ENCODE measurements at regions not wholly inside any gene's neighbourhood (a gene's known extent, or its start where the extent isn't known, plus 50 kb on each side); places are given as distances from the start of the nearest gene placed in this dataset.
A peak's percentile ranks its signal among the peaks of the same experiment; 100 is the strongest.

DNA sequence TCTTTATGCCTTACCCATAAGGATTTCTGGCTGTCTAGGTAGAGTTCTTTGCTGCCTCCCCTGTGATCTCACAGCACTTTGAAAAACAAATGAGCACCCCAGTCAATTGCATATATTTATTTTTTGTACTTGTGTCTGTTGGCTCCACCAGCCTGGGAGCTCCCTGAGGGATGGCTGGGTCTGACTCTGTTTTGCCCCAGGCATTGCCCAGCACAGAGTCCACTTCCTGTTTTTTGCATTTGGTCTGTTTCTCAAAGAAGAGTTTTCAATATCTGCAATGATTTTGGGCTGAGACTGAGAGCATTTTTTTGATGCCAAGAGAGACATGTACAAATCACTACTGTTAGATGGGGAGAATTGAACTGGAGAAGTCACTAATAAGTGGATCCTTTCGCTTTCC is 125.0 kb downstream of the FOXD2 start:
- Mint-ChIP-seq H3K9me3 (no peaks in the 10 kb centered on the region), H3K27me3 (ENCODE audit: low read depth) (peaks cover 40% of the 10 kb centered on the region), H3K27ac (no peak overlapping the region), H3K4me1 (peaks cover 19% of the 10 kb centered on the region), H3K4me3 (no peak overlapping the region), H3K36me3 (no peaks in the 10 kb centered on the region)
- TF ChIP-seq, protein P1, sequence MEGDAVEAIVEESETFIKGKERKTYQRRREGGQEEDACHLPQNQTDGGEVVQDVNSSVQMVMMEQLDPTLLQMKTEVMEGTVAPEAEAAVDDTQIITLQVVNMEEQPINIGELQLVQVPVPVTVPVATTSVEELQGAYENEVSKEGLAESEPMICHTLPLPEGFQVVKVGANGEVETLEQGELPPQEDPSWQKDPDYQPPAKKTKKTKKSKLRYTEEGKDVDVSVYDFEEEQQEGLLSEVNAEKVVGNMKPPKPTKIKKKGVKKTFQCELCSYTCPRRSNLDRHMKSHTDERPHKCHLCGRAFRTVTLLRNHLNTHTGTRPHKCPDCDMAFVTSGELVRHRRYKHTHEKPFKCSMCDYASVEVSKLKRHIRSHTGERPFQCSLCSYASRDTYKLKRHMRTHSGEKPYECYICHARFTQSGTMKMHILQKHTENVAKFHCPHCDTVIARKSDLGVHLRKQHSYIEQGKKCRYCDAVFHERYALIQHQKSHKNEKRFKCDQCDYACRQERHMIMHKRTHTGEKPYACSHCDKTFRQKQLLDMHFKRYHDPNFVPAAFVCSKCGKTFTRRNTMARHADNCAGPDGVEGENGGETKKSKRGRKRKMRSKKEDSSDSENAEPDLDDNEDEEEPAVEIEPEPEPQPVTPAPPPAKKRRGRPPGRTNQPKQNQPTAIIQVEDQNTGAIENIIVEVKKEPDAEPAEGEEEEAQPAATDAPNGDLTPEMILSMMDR (IDR thresholded peaks at IDR 0.05; ENCODE audit: unreplicated experiment), result no peak
- DNase-seq (ENCODE audit: low spot score in 2 of 2, unreplicated experiment in 2 of 2), result no peak

DNA sequence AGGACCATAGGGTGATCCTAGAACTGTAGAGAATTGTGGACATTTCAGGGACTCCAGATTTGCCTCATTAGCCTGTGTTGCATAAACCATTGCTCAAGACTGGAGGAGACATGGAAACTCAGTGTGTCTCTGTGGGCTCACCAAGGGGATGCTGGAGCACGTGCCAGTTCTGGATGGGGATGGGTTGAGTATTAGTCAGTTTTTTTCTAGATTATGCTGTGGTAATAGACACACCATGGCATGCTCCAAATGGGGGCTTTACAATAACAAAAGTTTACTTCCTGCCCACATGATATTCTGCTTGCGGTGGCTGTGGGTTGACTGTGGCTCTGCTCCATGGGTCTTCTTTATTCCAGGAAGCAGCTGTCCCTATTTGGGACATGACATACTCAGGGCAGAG is 125.4 kb downstream of the FOXD2 start:
- Mint-ChIP-seq H3K27ac (no peak overlapping the region), H3K27me3 (ENCODE audit: low read depth) (peaks cover 36% of the 10 kb centered on the region), H3K9me3 (no peaks in the 10 kb centered on the region)

DNA sequence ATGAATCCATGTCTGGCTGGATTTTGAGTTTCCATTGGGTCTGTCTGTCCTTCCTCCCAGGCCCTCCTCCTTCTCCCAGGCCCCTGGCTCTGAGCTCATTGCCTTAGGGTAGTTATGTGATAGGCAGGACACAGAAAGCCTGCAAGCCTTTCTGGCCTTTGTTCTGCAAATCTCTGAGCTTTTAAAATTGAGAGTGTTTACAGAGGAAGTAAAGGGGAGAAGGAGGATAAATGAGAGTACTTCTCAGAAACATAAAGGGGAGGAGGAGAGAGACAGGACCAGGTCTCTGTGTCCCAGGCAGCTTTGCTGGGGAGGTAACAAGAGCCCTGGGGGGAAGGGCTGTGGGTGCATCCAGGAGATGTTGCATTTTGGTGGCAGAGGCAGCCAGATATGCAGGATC is 126.7 kb downstream of the FOXD2 start:
- Mint-ChIP-seq H3K9me3 (no peaks in the 10 kb centered on the region), H3K27ac (peak overlapping the region; percentile 20), H3K4me3 (no peak overlapping the region), H3K27me3 (ENCODE audit: low read depth) (peaks cover 30% of the 10 kb centered on the region), H3K36me3 (no peaks in the 10 kb centered on the region), H3K4me1 (peaks cover 27% of the 10 kb centered on the region)
- DNase-seq (ENCODE audit: low spot score in 2 of 2, unreplicated experiment in 2 of 2), result no peak
- TF ChIP-seq, protein P1 (IDR thresholded peaks at IDR 0.05; ENCODE audit: unreplicated experiment), result no peak

More for the DNA sequence above, 125.4 kb downstream of the FOXD2 start:
- no peak for DNase-seq (ENCODE audit: low spot score in 2 of 2, unreplicated experiment in 2 of 2)
- H3K4me3 Mint-ChIP-seq, result no peak overlapping the region
- TF ChIP-seq, protein P1 (IDR thresholded peaks at IDR 0.05; ENCODE audit: unreplicated experiment), result no peak
- H3K36me3 Mint-ChIP-seq, result no peaks in the 10 kb centered on the region
- H3K4me1 Mint-ChIP-seq, result peaks cover 19% of the 10 kb centered on the region

DNA sequence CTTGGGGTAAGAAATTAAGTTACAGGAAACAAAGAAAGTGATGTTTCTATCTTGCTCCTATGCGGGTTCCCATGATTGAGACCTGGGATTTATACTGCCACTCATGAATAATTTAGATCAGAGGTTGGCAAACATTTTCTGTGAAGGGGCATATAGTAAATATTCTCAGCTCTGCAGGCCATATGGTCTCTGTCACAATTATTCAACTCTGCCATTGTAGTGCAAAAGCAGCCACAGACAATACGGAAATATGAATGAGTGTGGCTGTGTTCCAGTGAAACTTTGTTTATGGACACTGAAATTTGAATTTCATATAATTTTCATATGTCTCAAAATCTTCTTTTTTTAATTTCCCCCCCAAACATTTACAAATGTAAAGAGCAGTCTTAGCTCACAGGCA is 127.2 kb downstream of the FOXD2 start:
- H3K4me1 Mint-ChIP-seq, result peaks cover 31% of the 10 kb centered on the region
- H3K4me3 Mint-ChIP-seq, result no peak overlapping the region
- H3K27me3 Mint-ChIP-seq (ENCODE audit: low read depth), result peaks cover 29% of the 10 kb centered on the region

DNA sequence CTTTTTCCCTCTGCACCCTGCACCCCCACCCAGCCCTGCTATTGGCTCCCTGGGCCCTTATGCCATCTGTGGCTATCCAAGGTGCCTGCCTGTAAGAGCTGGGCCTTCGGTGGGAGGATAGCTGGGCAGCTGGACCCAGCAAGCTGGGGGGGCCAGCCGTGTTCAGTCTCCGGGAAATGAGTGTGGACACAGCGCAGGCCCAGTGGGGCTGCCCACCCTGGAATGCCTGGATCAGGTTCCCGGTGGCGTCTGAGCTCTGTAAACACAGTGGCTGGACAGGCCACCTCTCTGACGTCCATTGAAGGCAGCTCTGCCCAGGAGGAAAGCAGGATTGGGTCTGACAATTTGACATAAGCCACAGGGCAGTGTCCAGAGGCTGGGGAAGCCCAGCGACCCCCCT is 127.8 kb downstream of the FOXD2 start:
- no peak for DNase-seq (ENCODE audit: low spot score in 2 of 2, unreplicated experiment in 2 of 2)
- Mint-ChIP-seq H3K4me1 (peaks cover 32% of the 10 kb centered on the region), H3K36me3 (no peaks in the 10 kb centered on the region)

More for the DNA sequence above, 127.2 kb downstream of the FOXD2 start:
- no peak overlapping the region for H3K27ac Mint-ChIP-seq
- DNase-seq (ENCODE audit: low spot score in 2 of 2, unreplicated experiment in 2 of 2), result no peak
- TF ChIP-seq, protein P1 (IDR thresholded peaks at IDR 0.05; ENCODE audit: unreplicated experiment), result no peak
- no peaks in the 10 kb centered on the region for H3K9me3 Mint-ChIP-seq
- H3K36me3 Mint-ChIP-seq, result no peaks in the 10 kb centered on the region

More for the DNA sequence above, 127.8 kb downstream of the FOXD2 start:
- no peak overlapping the region for H3K4me3 Mint-ChIP-seq
- TF ChIP-seq, protein P1 (IDR thresholded peaks at IDR 0.05; ENCODE audit: unreplicated experiment), result no peak
- H3K27me3 Mint-ChIP-seq (ENCODE audit: low read depth), result peaks cover 26% of the 10 kb centered on the region
- H3K9me3 Mint-ChIP-seq, result no peaks in the 10 kb centered on the region
- no peak overlapping the region for H3K27ac Mint-ChIP-seq

Measured in mesothelial cell of epicardium (in vitro differentiated cells).